Hepatocyte (in vitro differentiated cells): ENCODE measurements at regions not wholly inside any gene's neighbourhood (a gene's known extent, or its start where the extent isn't known, plus 50 kb on each side); places are given as distances from the start of the nearest gene placed in this dataset.

Experiments used
- DNase-seq: peaks from one replicate; pipeline ENCODE4 v3.0.0-alpha.2; 2016; ENCODE audit warnings: low spot score
- H2AFZ ChIP-seq: fragments of 200-600 bp; sonication (generic); 2 replicates; pipeline ENCODE4 v1.6.0; 2016; ENCODE audit warnings: antibody characterized with exemption, mild to moderate bottlenecking
- H3K27ac ChIP-seq: fragments of 200-600 bp; sonication (generic); 2 replicates; pipeline ENCODE4 v1.5.1; 2016; ENCODE audit warnings: mild to moderate bottlenecking
- H3K27me3 ChIP-seq: fragments of 200-600 bp; sonication (generic); 2 replicates; pipeline ENCODE4 v1.6.1; 2016
- H3K36me3 ChIP-seq: fragments of 200-600 bp; sonication (generic); replicated peaks from 2 replicates; pipeline ENCODE4 v1.5.1; 2016; ENCODE audit warnings: low read depth; ENCODE audit not compliant: insufficient read depth
- H3K4me1 ChIP-seq: fragments of 200-600 bp; sonication (generic); 2 replicates; pipeline ENCODE4 v1.5.1; 2016; ENCODE audit warnings: mild to moderate bottlenecking, moderate library complexity; ENCODE audit not compliant: insufficient read depth
- H3K4me2 ChIP-seq: fragments of 200-600 bp; sonication (generic); 2 replicates; pipeline ENCODE4 v1.6.0; 2016
- H3K4me3 ChIP-seq: fragments of 200-600 bp; sonication (generic); 2 replicates; pipeline ENCODE4 v1.5.1; 2016; ENCODE audit warnings: mild to moderate bottlenecking
- H3K79me2 ChIP-seq: fragments of 200-600 bp; sonication (generic); 2 replicates; pipeline ENCODE4 v1.6.0; 2017; ENCODE audit warnings: mild to moderate bottlenecking
- H3K9me2 ChIP-seq: fragments of 200-600 bp; sonication (generic); replicated peaks from 2 replicates; pipeline ENCODE4 v1.6.0; 2017; ENCODE audit warnings: mild to moderate bottlenecking; ENCODE audit not compliant: insufficient read depth
- H3K9me3 ChIP-seq: fragments of 200-600 bp; sonication (generic); 2 replicates; pipeline ENCODE4 v1.5.1; 2016; ENCODE audit warnings: low read depth, mild to moderate bottlenecking
- H4K20me1 ChIP-seq: fragments of 200-600 bp; sonication (generic); 2 replicates; pipeline ENCODE4 v1.6.0; 2016; ENCODE audit warnings: mild to moderate bottlenecking; ENCODE audit not compliant: insufficient read depth, poor library complexity, severe bottlenecking
- EZH2 ChIP-seq: fragments of 200-600 bp; sonication (generic); IDR thresholded peaks from 2 replicates; pipeline ENCODE4 v1.6.1; 2016; ENCODE audit warnings: antibody characterized with exemption, mild to moderate bottlenecking, borderline replicate concordance
- EZH2phosphoT487 ChIP-seq: fragments of 200-600 bp; sonication (generic); IDR thresholded peaks from one replicate; pipeline ENCODE4 v1.6.1; 2018; ENCODE audit warnings: antibody characterized with exemption, mild to moderate bottlenecking, low read depth, moderate library complexity; ENCODE audit not compliant: unreplicated experiment, severe bottlenecking
- WGBS: methylation state at CpG from one replicate; pipeline ENCODE4 v1.1.6; 2016; ENCODE audit warnings: low lambda C conversion rate; ENCODE audit errors: missing lambda C conversion rate; 5-methylcytosine and 5-hydroxymethylcytosine counted together
- TF ChIP-seq, protein P1 (sequence below): fragments of 200-600 bp; sonication (generic); IDR thresholded peaks from 2 replicates; pipeline ENCODE4 v1.5.1; 2016; ENCODE audit warnings: antibody characterized with exemption, mild to moderate bottlenecking; ENCODE audit not compliant: poor library complexity

- DNase-seq: no peak
- H3K36me3 ChIP-seq: no peaks in the 10 kb centered on the region
- H2AFZ ChIP-seq: no peak overlapping the region
- H3K4me2 ChIP-seq: no peak overlapping the region
- no peak overlapping the region for H3K4me3 ChIP-seq
- no peaks in the 10 kb centered on the region for H3K9me3 ChIP-seq
- H4K20me1 ChIP-seq: no peaks in the 10 kb centered on the region
- no peaks in the 10 kb centered on the region for H3K9me2 ChIP-seq
- no peaks in the 10 kb centered on the region for H3K79me2 ChIP-seq
- no peaks in the 10 kb centered on the region for H3K27me3 ChIP-seq
- 56% methylated on average over 7 of the region's 7 CpGs for WGBS
- no peaks in the 10 kb centered on the region for H3K4me1 ChIP-seq
- no peak overlapping the region for H3K27ac ChIP-seq
- no peak for TF ChIP-seq EZH2phosphoT487
- TF ChIP-seq, protein P1, sequence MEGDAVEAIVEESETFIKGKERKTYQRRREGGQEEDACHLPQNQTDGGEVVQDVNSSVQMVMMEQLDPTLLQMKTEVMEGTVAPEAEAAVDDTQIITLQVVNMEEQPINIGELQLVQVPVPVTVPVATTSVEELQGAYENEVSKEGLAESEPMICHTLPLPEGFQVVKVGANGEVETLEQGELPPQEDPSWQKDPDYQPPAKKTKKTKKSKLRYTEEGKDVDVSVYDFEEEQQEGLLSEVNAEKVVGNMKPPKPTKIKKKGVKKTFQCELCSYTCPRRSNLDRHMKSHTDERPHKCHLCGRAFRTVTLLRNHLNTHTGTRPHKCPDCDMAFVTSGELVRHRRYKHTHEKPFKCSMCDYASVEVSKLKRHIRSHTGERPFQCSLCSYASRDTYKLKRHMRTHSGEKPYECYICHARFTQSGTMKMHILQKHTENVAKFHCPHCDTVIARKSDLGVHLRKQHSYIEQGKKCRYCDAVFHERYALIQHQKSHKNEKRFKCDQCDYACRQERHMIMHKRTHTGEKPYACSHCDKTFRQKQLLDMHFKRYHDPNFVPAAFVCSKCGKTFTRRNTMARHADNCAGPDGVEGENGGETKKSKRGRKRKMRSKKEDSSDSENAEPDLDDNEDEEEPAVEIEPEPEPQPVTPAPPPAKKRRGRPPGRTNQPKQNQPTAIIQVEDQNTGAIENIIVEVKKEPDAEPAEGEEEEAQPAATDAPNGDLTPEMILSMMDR: no peak
- no peak for TF ChIP-seq EZH2
Measured at GRCh38 chr9:79395755-79396154, 176.0 kb upstream of the TLE4 start.

- Histone ChIP-seq H3K79me2 (no peaks in the 10 kb centered on the region), H3K27me3 (no peaks in the 10 kb centered on the region), H2AFZ (no peak overlapping the region), H3K27ac (no peak overlapping the region), H3K4me3 (no peak overlapping the region), H3K4me2 (no peak overlapping the region), H3K4me1 (no peaks in the 10 kb centered on the region), H3K9me3 (no peaks in the 10 kb centered on the region), H3K36me3 (no peaks in the 10 kb centered on the region), H3K9me2 (no peaks in the 10 kb centered on the region), H4K20me1 (no peaks in the 10 kb centered on the region)
- TF ChIP-seq EZH2 (no peak), EZH2phosphoT487 (no peak)
- TF ChIP-seq, protein P1: no peak
- no peak for DNase-seq
- 23% methylated on average over 4 of the region's 4 CpGs for WGBS
Measured at GRCh38 chr9:79396168-79396567, 175.6 kb upstream of the TLE4 start.

- H3K9me2 ChIP-seq: no peaks in the 10 kb centered on the region
- H3K27ac ChIP-seq: no peak overlapping the region
- TF ChIP-seq, protein P1: no peak
- TF ChIP-seq EZH2phosphoT487 (no peak), EZH2 (no peak)
- no peak overlapping the region for H2AFZ ChIP-seq
- H3K4me2 ChIP-seq: no peak overlapping the region
- H4K20me1 ChIP-seq: no peaks in the 10 kb centered on the region
- H3K4me1 ChIP-seq: no peaks in the 10 kb centered on the region
- WGBS: 97% methylated on average over 2 of the region's 2 CpGs
- no peaks in the 10 kb centered on the region for H3K79me2 ChIP-seq
- H3K9me3 ChIP-seq: no peaks in the 10 kb centered on the region
- H3K36me3 ChIP-seq: no peaks in the 10 kb centered on the region
- DNase-seq: no peak
- no peak overlapping the region for H3K4me3 ChIP-seq
- no peaks in the 10 kb centered on the region for H3K27me3 ChIP-seq
Measured at GRCh38 chr9:79403495-79403894, 168.3 kb upstream of the TLE4 start.

DNA sequence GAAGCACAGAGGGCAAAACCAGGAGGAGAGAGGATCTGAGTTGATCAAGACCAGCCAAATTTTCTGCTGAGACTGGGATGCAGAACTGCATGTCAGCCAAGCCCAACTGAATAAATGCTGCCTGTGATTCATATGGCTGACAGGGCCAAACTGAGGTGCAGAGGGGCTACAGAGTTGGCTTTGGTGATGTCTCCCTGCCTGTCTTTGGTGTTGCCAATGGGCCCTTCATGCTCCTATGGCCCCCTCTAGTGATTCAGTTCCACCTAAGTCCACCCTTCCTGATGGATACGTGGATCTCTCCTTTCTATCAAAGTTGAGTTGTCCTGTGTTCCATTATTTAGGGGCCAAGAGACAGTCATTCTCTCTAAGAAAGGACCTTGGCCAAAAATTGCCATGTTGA, 163.6 kb upstream of the TLE4 start:
- no peak overlapping the region for H3K4me2 ChIP-seq
- no peak for DNase-seq
- 76% methylated on average over 1 of the region's 1 CpG for WGBS
- H3K36me3 ChIP-seq: no peaks in the 10 kb centered on the region
- no peak for TF ChIP-seq EZH2
- TF ChIP-seq, protein P1: no peak
- no peak for TF ChIP-seq EZH2phosphoT487
- H3K4me1 ChIP-seq: no peaks in the 10 kb centered on the region
- H3K79me2 ChIP-seq: no peaks in the 10 kb centered on the region
- no peaks in the 10 kb centered on the region for H3K9me3 ChIP-seq
- H2AFZ ChIP-seq: no peak overlapping the region
- no peaks in the 10 kb centered on the region for H4K20me1 ChIP-seq
- H3K27me3 ChIP-seq: no peaks in the 10 kb centered on the region
- H3K4me3 ChIP-seq: no peak overlapping the region
- H3K27ac ChIP-seq: no peak overlapping the region
- no peaks in the 10 kb centered on the region for H3K9me2 ChIP-seq
